GM13977 (cell line): ENCODE measurements at regions not wholly inside any gene's neighbourhood (a gene's known extent, or its start where the extent isn't known, plus 50 kb on each side); places are given as distances from the start of the nearest gene placed in this dataset.
A peak's percentile ranks its signal among the peaks of the same experiment; 100 is the strongest.

ENCODE experiments used
- DNase-seq: peaks from one replicate; pipeline ENCODE4 v3.0.0; 2012; ENCODE audit warnings: low spot score
- CTCF ChIP-seq: IDR thresholded peaks from 2 replicates; pipeline ENCODE4 v1.5.1; 2012; ENCODE audit warnings: mild to moderate bottlenecking, control low read depth; ENCODE audit not compliant: insufficient read depth; ENCODE audit errors: extremely low read depth, missing control alignments
- in situ Hi-C: fragments of 300-500 bp; cut with MboI; formaldehyde crosslinking; loops from one replicate; pipeline ENCODE4 v1.12.0; 2022; ENCODE audit warnings: low sequenced_read_pairs, low pct_unique_long_range_greater_than_20kb, mixed read lengths, inconsistent platforms; ENCODE audit not compliant: unreplicated experiment

GRCh38 chr18:76258209-76258608, 236.8 kb downstream of the ZNF516 start:
- no peak for TF ChIP-seq CTCF

DNA sequence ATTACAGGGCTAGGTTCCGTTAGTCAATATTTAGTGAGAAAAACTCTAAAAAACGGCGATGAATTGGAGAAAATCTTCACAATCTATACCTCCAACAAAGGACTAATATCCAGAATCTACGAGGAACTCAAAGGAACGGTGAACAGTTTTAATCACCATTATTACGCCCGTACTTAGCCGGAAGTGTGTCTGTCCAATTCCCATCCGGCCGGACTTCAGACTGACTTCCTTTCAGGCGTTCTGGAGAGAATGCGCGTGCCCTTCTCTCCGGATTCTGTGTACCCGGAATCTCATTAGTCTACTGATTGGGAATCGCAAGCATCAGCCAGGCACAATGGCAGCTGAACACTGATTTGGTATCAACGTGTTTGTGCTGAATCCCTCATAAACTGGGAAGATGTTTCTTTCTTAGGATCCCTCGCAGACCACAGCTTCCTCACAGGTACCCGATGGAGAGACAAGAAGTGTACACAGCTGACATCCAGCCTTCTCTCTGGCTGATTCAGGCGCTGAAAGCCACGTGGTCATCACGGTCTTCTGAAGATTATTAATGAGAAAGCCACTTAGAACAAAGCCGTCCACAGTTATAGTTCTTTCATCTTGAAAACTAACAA, 239.9 kb downstream of the ZNF516 start:
- in situ Hi-C loops: no loop called here
- no peak for DNase-seq
- TF ChIP-seq CTCF: no peak

More at GRCh38 chr18:76258209-76258608, 236.8 kb downstream of the ZNF516 start:
- DNase-seq: no peak
- in situ Hi-C loops: no loop called here

DNA sequence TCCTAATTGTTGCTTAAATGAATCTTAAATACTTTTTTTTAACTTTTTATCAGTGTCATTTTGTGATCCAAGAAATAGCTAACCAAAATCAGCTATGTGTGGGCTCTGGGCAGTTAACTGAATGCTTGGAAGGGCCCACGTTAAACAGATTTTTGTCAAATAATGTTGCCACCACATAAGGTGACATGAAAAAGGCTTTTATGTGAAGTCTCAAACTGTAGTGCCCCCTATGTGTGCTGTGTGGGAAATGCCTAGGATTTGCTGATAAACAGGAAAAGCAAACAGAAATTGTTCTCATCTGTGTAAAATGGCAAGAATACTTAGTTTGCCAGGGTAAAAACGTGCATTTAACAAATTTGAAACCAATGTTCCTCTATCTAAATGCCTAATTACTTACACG, 242.2 kb downstream of the ZNF516 start:
- DNase-seq: no peak
- in situ Hi-C loops: no loop called here
- peak; percentile 22 for TF ChIP-seq CTCF

- no peak for DNase-seq
- in situ Hi-C loops: no loop called here
- no peak for TF ChIP-seq CTCF
These were observed 242.9 kb downstream of the ZNF516 start for GRCh38 chr18:76252139-76252538.

DNA sequence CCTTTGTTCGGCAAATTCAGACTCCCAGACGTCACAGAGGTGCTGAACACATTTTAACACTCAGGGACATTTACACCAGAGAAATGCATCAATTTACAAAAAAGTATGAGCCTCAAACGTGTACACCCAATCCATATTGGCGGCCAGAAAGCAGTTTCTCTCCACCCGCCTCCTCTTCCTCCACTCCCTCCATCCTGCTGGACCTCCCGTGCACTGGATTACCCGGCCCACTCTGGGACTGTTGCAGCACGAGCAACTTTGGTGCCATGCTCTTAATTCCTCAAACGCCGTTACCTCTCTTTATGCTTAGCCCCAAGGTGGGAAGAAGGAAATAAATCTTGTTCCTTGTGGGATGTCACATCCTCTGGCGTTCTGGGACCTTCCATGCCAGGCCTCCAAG, 243.4 kb downstream of the ZNF516 start:
- in situ Hi-C loops: no loop called here
- DNase-seq: no peak

DNA sequence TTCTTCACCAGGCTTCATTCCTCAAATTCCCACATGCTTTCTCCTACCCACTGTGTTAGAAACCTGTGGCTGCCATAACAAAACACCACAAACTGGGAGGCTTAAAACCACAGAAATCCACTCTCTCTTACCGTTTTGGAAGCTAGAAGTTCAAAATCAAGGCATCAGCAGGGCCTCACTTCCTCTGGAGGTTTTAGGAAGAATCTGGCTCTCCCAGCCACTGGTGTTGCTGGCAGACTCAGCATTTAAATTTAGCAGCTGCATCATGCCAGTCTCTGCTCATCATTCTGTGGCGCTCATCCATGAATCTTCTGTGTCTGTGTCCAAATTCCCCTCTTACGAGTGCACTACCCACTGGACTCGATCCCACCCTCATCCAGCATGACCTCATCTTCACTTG, 248.5 kb downstream of the ZNF516 start:
- DNase-seq: no peak
- in situ Hi-C loops: no loop called here
- no peak for TF ChIP-seq CTCF

More for the DNA sequence above, 243.4 kb downstream of the ZNF516 start:
- no peak for TF ChIP-seq CTCF
